GM10248 (cell line): ENCODE measurements at regions not wholly inside any gene's neighbourhood (a gene's known extent, or its start where the extent isn't known, plus 50 kb on each side); places are given as distances from the start of the nearest gene placed in this dataset.

ENCODE experiments used
- CTCF ChIA-PET: fragments of 300-600 bp; sonication (Branson Sonifier 250); formaldehyde crosslinking; extraction: SDS; loops from one replicate; lab custom pipeline; 2021; ENCODE audit warnings: antibody characterized with exemption; lab: Yijun Ruan, JAX
- POLR2A ChIA-PET: fragments of 350-650 bp; sonication (Branson Sonifier 250); formaldehyde crosslinking; extraction: SDS; loops from one replicate; lab custom pipeline; 2020; ENCODE audit warnings: antibody characterized with exemption; lab: Yijun Ruan, JAX
- DNase-seq: peaks from one replicate; pipeline ENCODE4 v3.0.0; 2012; ENCODE audit errors: extremely low spot score
- TF ChIP-seq, protein P1 (sequence below): IDR thresholded peaks from 2 replicates; pipeline ENCODE4 v1.5.1; 2012; ENCODE audit warnings: mild to moderate bottlenecking, low read depth; ENCODE audit errors: extremely low read depth, missing control alignments, control extremely low read depth

DNA sequence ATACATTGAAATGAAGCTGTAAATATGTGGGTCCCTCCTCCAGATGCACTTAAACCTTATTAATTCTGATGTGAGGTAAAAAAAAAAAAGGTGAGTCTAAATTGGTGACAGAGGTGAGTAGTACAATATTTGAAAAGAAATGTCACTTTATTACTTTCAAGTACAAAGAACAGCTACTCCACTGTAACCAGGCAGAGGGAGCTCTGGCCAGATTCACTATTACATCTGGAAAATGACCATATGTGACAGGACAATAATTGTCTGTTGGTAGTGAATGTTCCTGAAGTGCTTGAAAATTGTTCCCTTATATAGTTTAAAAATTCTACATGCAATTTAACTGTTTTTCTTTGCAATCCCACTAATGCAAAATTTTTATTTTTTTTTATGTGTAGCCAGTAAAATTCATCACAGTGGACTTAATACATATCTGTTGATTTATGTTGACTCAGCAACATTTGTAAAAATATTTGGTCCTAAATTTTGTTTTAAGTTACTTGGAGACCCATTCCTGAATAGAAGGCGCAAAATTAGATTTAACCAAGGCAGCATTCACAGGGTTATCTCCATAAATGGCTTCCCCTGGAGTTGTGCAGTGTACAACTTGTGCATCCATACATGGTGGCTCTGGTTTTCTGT lies 231.9 kb upstream of the TBC1D5 start:
- POLR2A ChIA-PET, result no interaction called here
- TF ChIP-seq, protein P1, sequence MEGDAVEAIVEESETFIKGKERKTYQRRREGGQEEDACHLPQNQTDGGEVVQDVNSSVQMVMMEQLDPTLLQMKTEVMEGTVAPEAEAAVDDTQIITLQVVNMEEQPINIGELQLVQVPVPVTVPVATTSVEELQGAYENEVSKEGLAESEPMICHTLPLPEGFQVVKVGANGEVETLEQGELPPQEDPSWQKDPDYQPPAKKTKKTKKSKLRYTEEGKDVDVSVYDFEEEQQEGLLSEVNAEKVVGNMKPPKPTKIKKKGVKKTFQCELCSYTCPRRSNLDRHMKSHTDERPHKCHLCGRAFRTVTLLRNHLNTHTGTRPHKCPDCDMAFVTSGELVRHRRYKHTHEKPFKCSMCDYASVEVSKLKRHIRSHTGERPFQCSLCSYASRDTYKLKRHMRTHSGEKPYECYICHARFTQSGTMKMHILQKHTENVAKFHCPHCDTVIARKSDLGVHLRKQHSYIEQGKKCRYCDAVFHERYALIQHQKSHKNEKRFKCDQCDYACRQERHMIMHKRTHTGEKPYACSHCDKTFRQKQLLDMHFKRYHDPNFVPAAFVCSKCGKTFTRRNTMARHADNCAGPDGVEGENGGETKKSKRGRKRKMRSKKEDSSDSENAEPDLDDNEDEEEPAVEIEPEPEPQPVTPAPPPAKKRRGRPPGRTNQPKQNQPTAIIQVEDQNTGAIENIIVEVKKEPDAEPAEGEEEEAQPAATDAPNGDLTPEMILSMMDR, result no peak
- no peak for DNase-seq
- CTCF ChIA-PET, result interaction anchor here (1.0 to 1.4 kb wide), 3 partner anchors 18 to 21 kb away, joined by 3 to 4 read pairs (median 3); no protein-coding TSS in a partner anchor

DNA sequence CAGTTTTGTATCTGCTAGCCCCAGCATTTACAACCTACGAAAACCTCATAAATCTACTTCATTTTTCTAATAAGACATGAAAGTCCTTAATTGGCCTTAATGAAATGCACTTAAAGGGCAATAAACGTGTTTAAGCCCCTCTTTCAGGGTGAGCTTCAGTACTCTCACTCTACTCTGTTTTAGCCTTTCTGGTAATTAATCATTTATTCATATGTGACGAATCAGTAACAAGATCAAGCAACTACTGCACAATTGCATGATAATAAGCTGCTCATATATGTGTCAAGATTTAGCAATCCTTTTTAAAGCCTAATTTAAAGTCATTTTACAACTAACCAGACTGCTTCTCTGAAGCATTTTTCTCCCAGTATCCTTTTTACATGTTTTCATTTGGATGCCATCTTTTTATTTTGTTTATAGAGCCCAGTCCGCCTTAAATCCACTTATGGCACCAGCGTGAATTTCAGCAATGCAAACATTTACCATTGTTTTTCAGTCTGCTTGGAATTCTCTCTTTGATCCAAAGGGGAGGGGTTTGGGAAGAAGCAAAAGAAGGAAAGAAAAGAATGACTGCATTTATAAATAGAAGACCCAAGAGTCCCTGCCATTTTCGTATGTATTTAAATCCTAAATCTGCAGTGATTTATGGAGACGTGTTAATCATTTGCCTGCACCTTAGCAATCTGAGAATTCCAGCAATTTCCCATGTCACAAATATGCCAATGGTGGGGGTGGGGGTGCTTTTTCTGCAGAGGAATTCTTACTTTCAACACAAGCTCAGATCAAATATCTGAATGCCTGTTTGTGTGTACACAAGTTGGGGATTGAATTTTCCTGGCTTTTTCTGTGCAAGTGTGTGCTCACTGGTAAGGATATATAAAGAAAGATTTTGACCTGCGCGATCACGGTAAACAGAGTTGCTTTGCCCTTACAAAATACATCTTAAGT lies 230.8 kb upstream of the TBC1D5 start:
- POLR2A ChIA-PET, result no interaction called here
- DNase-seq, result no peak
- TF ChIP-seq, protein P1, result no peak
- CTCF ChIA-PET, result interaction anchor here (1.0 to 1.4 kb wide), 3 partner anchors 17 to 21 kb away, joined by 3 to 4 read pairs (median 3); no protein-coding TSS in a partner anchor

DNA sequence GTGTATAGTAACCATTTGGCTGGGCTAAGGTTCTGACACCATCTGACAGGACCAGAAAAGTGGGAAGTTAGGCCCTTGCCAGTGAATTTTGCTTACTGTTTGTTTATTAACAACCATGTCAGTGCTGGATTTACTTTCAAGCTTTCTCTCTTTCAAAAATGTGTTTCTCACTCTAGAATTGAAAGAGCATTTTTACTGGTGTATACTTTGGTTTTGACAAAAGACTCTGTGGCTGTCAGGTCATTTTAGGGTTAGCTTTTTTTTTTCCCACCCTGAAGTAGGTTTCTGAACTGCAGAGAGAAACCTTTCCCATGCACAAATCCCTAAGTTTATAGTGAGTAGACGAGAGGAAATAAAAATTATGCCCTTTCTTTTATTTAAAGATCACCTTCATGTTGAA lies 230.0 kb upstream of the TBC1D5 start:
- TF ChIP-seq, protein P1, result no peak
- DNase-seq, result no peak
- CTCF ChIA-PET, result no interaction called here
- POLR2A ChIA-PET, result no interaction called here

DNA sequence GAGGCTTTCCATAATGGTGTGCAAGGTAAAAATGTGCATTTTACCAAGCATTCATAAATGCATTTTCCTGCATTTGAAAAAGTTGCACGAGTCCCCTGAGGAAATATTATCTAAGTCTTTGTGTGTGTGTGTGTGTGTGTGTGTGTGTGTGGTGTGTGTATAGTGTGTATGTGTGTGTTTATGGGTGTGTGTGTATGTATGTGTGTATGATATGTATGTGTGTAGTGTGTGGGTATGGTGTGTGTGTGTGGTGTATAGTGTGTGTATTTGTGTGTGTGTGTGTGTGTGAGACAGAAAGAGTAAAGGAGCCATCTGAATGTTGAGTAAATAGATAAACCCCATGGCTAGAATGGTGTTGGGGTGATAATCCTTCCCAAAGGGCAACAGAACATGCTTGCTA lies 229.6 kb upstream of the TBC1D5 start:
- TF ChIP-seq, protein P1, result no peak
- DNase-seq, result no peak
- POLR2A ChIA-PET, result no interaction called here
- CTCF ChIA-PET, result no interaction called here

DNA sequence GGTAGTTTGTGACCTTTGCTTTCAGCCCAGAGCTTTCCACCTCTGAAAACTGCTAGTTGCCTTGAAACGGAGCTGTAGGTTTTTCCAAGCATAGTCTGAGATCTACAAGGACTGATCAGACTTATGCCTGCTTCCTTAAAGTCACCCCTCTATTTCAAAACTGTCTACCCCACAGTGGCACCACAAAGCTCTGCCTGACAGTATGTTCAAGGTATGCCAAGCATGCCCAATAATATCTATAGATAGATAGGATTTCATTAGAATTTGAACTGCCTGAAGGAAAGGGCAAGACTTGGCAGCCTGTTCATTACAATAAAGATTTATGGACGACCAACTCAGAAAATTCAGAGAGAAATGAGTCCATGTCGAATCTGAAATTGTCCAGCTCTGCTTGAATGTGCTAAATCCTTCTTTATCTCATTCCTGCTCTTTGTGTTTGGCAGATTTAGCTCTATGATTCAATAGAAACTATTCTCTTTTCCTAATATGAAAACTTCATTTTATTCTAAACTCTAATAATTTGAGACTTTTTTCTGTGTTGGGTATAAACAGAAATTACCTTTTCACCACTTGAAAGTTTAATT lies 227.6 kb upstream of the TBC1D5 start:
- TF ChIP-seq, protein P1, result no peak
- ChIA-PET POLR2A (no interaction called here), CTCF (no interaction called here)
- no peak for DNase-seq

DNA sequence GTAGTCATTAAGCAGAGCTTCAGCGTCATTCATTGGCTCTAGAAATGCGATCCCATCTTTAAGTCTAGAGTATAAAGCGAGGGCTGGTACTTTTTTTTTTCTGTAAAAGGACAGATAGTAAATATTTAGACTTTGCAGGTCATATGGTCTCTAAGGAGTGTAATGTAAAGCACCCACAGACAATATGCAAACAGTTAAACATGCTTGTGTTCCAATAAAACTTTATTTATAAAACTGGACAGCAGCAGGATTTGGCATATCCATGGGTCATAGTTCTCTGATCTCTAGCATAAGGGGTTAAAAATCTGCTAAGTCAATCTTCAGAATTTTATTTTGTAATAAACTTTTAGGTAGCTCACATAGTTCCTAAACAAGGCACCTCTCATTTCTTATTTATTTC lies 226.8 kb upstream of the TBC1D5 start:
- no peak for DNase-seq
- CTCF ChIA-PET, result no interaction called here
- POLR2A ChIA-PET, result no interaction called here

More for the DNA sequence above, 226.8 kb upstream of the TBC1D5 start:
- TF ChIP-seq, protein P1, result no peak
